HEK293T (cell line): ENCODE measurements at regions not wholly inside any gene's neighbourhood (a gene's known extent, or its start where the extent isn't known, plus 50 kb on each side); places are given as distances from the start of the nearest gene placed in this dataset.

Source experiments
- CTCF ChIA-PET: fragments of 350-600 bp; formaldehyde crosslinking; extraction: SDS; loops from one replicate; lab custom pipeline; 2021; ENCODE audit warnings: antibody characterized with exemption, inconsistent platforms; lab: Yijun Ruan, JAX
- POLR2A ChIA-PET: fragments of 350-600 bp; formaldehyde crosslinking; extraction: SDS; loops from one replicate; lab custom pipeline; 2020; ENCODE audit warnings: antibody characterized with exemption, inconsistent platforms; lab: Yijun Ruan, JAX
- DNase-seq: peaks from one replicate; pipeline ENCODE4 v3.0.0; 2012; ENCODE audit warnings: mixed read lengths; ENCODE audit errors: extremely low spot score
- ARNT ChIP-seq: fragments of 450-650 bp; IDR thresholded peaks from 2 replicates; pipeline ENCODE4 v1.6.1; 2017; ENCODE audit warnings: mild to moderate bottlenecking
- BHLHE40 ChIP-seq: fragments of 450-650 bp; IDR thresholded peaks from 2 replicates; pipeline ENCODE4 v1.6.1; 2016; ENCODE audit warnings: mild to moderate bottlenecking, moderate library complexity, borderline replicate concordance
- CTBP1 ChIP-seq: fragments of 450-650 bp; IDR thresholded peaks from 2 replicates; pipeline ENCODE4 v1.6.1; 2016; ENCODE audit warnings: borderline replicate concordance
- ELF4 ChIP-seq: fragments of 450-650 bp; IDR thresholded peaks from 2 replicates; pipeline ENCODE4 v1.6.1; 2017; ENCODE audit warnings: antibody characterized with exemption
- FOXA1 ChIP-seq: fragments of 450-650 bp; IDR thresholded peaks from 2 replicates; pipeline ENCODE4 v1.6.1; 2016; ENCODE audit warnings: mild to moderate bottlenecking
- FOXK2 ChIP-seq: fragments of 450-650 bp; IDR thresholded peaks from 2 replicates; pipeline ENCODE4 v1.6.1; 2016; ENCODE audit warnings: mild to moderate bottlenecking
- FOXM1 ChIP-seq: fragments of 450-650 bp; IDR thresholded peaks from 2 replicates; pipeline ENCODE4 v1.6.1; 2017; ENCODE audit warnings: mild to moderate bottlenecking, borderline replicate concordance
- HDGF ChIP-seq: fragments of 450-650 bp; IDR thresholded peaks from 2 replicates; pipeline ENCODE4 v1.6.1; 2017; ENCODE audit warnings: antibody characterized with exemption, borderline replicate concordance
- L3MBTL2 ChIP-seq: fragments of 450-650 bp; conservative IDR thresholded peaks from 2 replicates; pipeline ENCODE4 v1.6.1; 2016; ENCODE audit warnings: mild to moderate bottlenecking
- LEF1 ChIP-seq: fragments of 450-650 bp; IDR thresholded peaks from 2 replicates; pipeline ENCODE4 v1.6.1; 2017; ENCODE audit warnings: mild to moderate bottlenecking, borderline replicate concordance
- NFRKB ChIP-seq: fragments of 450-650 bp; IDR thresholded peaks from 2 replicates; pipeline ENCODE4 v1.6.1; 2016; ENCODE audit warnings: mild to moderate bottlenecking, moderate library complexity
- PKNOX1 ChIP-seq: fragments of 450-650 bp; IDR thresholded peaks from 2 replicates; pipeline ENCODE4 v1.6.1; 2016
- SP1 ChIP-seq: fragments of 450-650 bp; IDR thresholded peaks from 2 replicates; pipeline ENCODE4 v1.6.1; 2017
- SUZ12 ChIP-seq: fragments of 450-650 bp; IDR thresholded peaks from 2 replicates; pipeline ENCODE4 v1.6.1; 2016; ENCODE audit warnings: mild to moderate bottlenecking
- TARDBP ChIP-seq: fragments of 450-650 bp; IDR thresholded peaks from 2 replicates; pipeline ENCODE4 v1.6.1; 2016

GRCh38 chr11:128155590-128155989 is 431.8 kb downstream of the ETS1 start:
- ChIA-PET CTCF (no interaction called here), POLR2A (no interaction called here)
- DNase-seq, result no peak
- no peak for TF ChIP-seq TARDBP
- TF ChIP-seq FOXA1, result no peak
- TF ChIP-seq HDGF, result no peak
- no peak for TF ChIP-seq SUZ12
- TF ChIP-seq BHLHE40, result no peak
- TF ChIP-seq FOXK2, result no peak
- TF ChIP-seq ARNT, result no peak
- no peak for TF ChIP-seq LEF1
- no peak for TF ChIP-seq NFRKB
- no peak for TF ChIP-seq FOXM1
- no peak for TF ChIP-seq CTBP1
- no peak for TF ChIP-seq SP1
- no peak for TF ChIP-seq ELF4

DNA sequence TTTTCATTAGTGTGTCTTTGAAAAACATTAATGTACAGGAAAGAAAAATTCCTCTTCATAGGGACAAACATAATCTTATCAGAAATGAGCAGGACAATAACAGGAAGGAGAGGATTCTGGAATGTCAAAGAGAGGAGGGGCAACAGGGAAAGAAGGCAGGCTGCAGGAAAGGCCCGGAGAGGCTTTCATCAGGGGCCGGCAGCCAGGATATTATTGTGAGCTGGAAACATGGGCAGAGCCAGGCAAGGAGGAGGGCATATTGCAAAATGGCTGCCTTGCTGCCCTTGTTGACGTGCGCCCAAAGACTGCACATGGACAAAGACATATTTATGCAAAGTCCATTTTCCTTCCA is 433.7 kb downstream of the ETS1 start:
- no peak for TF ChIP-seq L3MBTL2
- no peak for TF ChIP-seq FOXA1
- TF ChIP-seq LEF1, result no peak
- TF ChIP-seq ARNT, result no peak
- no peak for TF ChIP-seq PKNOX1
- TF ChIP-seq FOXK2, result no peak
- no peak for TF ChIP-seq SUZ12
- TF ChIP-seq CTBP1, result no peak
- TF ChIP-seq SP1, result no peak
- no peak for TF ChIP-seq NFRKB
- no peak for TF ChIP-seq TARDBP
- POLR2A ChIA-PET, result no interaction called here
- CTCF ChIA-PET, result interaction anchor here (0.6 kb wide), 1 partner anchor 126 kb away, joined by 5 read pairs; no protein-coding TSS in a partner anchor
- DNase-seq, result no peak

DNA sequence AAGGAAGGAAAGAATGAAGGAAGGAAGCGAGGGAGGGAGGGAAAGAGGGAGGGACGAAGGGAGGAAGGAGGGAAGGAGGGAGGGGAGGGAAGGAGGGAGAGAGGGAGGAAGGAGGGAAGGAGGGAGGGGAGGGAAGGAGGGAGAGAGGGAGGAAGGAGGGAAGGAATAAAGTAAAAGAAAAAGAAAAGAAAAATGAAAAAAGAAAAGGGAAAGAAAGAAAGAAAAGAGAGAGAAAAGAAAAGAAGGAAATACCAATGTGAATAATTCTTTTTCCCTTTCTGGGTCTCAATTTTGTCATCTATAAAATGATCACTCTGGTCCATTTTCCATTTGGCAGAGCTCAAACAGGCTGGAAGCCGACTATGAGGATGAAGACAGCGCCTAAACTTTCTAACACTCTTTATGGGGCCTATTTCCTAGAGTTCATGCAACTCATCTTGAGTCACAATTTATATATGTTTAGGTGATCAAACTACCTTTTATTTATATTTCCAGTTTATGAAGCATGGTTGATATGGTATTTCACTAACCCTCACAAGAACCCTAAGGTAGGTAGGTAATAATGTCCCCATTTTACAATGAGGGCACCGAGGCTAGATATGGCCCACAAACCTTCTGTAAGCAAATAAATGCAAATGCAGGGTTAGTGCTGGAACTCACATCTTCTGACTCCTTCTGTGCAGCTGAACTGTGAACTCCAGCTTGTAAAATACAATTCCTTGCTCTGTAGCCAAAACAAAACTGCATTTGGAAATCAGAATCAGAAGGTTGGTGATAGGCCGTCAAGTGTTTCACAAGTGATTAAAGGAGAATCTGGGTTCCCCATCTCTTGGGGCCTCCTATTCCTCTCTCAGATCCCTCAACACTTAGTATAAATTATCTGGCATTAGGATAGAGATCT is 434.3 kb downstream of the ETS1 start:
- ChIA-PET POLR2A (no interaction called here), CTCF (no interaction called here)
- TF ChIP-seq NFRKB (no peak), FOXA1 (no peak), FOXM1 (no peak), TARDBP (no peak), BHLHE40 (no peak), SUZ12 (no peak), SP1 (no peak), ELF4 (no peak), FOXK2 (no peak), HDGF (no peak)
- no peak for DNase-seq

DNA sequence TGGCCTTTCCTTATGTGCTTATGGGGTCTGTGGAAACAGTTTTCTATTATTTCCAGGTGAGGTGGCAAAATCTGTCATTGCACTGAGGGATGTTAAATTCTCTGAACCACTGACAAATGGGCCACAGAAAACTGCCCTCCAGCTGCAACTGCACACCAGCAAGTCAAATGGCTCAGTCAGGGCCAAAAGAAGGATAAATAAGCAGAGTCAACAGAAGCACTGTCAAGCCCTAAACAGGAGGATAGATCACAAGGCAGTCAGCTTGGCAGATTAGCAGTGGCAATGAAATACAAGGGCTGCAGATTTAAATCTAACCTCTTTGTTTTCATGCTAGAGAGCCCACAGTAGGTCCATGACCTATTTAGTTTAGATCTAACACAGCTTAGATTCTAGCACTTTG is 435.6 kb downstream of the ETS1 start:
- CTCF ChIA-PET, result interaction anchor here (0.6 kb wide), 1 partner anchor 479 kb away, joined by 3 read pairs; no protein-coding TSS in a partner anchor
- POLR2A ChIA-PET, result no interaction called here
- TF ChIP-seq CTBP1 (no peak), LEF1 (no peak), NFRKB (no peak), SP1 (no peak), ELF4 (no peak), SUZ12 (no peak)
- DNase-seq, result no peak

- DNase-seq, result no peak
- TF ChIP-seq FOXA1, result no peak
- TF ChIP-seq SUZ12, result no peak
- no peak for TF ChIP-seq L3MBTL2
- no peak for TF ChIP-seq FOXM1
- TF ChIP-seq ARNT, result no peak
- TF ChIP-seq ELF4, result no peak
- TF ChIP-seq LEF1, result no peak
- TF ChIP-seq PKNOX1, result no peak
- no peak for TF ChIP-seq SP1
- no peak for TF ChIP-seq FOXK2
- TF ChIP-seq TARDBP, result no peak
- no peak for TF ChIP-seq BHLHE40
- CTCF ChIA-PET, result interaction anchor here (0.6 kb wide), 1 partner anchor 479 kb away, joined by 3 read pairs; no protein-coding TSS in a partner anchor
- POLR2A ChIA-PET, result no interaction called here
Observed at GRCh38 chr11:128151338-128151737, 436.0 kb downstream of the ETS1 start.

DNA sequence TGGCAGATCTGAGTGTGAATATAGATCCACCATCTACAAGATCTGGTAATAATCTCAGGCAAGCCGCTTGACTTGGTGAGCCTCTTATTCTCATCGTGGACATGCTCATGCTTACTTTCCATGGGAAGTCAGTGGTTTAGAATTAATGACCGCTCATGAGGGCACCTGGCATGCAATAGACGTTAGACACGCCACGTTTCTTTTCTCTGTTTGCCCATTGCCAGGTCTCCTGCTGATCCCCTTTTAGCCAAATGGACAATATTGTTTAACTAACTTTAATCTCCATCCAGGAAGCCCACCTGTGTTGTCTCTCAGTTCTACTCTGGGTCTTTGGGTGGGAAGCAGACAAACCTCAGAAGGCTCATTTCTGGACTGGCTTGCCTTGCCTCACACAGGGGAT is 439.1 kb downstream of the ETS1 start:
- ChIA-PET POLR2A (no interaction called here), CTCF (interaction anchor here (1.4 kb wide), 1 partner anchor 10 kb away, joined by 6 read pairs; no protein-coding TSS in a partner anchor)

More for the DNA sequence above, 439.1 kb downstream of the ETS1 start:
- no peak for DNase-seq
- no peak for TF ChIP-seq LEF1
- no peak for TF ChIP-seq BHLHE40
- no peak for TF ChIP-seq FOXA1
- TF ChIP-seq CTBP1, result no peak
- no peak for TF ChIP-seq SP1
- TF ChIP-seq PKNOX1, result no peak
- TF ChIP-seq HDGF, result no peak
